ENCODE measurements at regions not wholly inside any gene's neighbourhood (a gene's known extent, or its start where the extent isn't known, plus 50 kb on each side); places are given as distances from the start of the nearest gene placed in this dataset.
"Not testable (repeated sequence)": the region's sequence is repeated elsewhere in the genome, so short reads cannot be mapped to it uniquely, and the experiment has no call there.

DNA sequence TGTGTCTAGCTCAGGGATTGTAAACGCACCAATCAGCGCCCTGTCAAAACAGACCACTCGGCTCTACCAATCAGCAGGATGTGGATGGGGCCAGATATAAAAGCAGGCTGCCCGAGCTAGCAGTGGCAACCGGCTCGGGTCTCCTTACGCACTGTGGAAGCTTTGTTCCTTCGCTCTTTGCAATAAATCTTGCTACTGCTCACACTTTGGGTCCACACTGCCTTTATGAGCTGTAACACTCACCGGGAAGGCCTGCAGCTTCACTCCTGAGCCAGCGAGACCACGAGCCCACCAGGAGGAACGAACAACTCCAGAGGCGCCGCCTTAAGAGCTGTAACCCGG, 630.6 kb upstream of the NXPH2 start:
- DNase-seq: not testable (repeated sequence)

DNA sequence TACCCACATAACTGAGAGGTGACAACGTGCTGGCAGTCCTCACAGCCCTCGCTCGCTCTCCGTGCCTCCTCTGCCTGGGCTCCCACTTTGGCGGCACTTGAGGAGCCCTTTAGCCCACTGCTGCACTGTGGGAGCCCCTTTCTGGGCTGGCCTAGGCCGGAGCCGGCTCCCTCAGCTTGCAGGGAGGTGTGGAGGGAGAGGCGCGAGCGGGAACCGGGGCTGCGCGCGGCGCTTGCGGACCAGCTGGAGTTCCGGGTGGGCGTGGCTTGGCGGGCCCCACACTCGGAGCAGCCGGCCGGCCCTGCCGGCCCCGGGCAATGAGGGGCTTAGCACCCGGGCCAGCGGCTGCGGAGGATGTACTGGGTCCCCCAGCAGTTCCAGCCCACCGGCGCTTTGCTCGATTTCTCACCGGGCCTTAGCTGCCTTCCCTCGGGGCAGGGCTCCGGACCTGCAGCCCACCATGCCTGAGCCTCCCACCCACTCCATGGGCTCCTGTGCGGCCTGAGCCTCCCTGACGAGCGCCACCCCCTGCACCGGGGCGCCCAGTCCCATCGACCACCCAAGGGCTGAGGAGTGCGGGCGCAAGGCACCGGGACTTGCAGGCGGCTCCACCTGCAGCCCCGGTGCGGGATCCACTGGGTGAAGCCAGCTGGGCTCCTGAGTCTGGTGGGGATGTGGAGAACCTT, 630.1 kb upstream of the NXPH2 start:
- DNase-seq: not testable (repeated sequence)

DNA sequence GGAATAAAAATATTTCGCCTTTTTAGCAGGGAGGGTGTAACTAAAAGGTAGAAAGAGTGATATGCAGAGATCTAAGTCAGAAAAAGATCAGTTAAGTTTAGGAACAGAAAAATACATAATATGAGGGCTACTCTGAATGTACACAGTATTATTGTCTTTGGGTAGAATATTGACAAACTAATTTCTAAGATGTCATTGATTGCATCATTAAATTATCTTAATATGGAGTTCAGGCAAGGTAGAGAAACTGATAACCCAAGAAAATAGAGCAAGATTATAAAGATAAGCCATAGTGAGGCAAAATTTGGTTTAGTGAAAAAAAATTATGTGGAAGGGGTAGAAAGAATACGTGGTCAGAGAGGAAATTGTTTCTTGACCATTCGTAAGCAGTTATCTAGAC, 629.0 kb upstream of the NXPH2 start:
- no peak for DNase-seq

DNA sequence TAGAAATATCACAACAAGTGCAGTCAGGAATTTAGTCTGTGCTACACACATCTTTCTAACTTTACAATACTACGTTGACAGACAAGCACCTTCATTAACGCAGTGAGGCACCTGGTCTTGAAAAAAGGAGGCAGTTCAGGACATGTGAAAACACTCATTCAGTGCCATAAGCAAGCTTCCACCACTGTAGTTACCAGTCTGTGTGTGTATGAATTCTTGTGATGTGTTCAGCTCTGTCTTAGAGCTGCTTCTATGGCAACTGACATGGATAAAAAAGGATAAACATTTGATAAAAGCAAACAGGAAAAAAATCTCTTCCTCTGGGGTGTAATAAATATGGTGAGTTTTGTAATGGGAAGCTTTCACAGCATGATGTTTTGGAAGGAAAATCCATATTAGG, 623.8 kb upstream of the NXPH2 start:
- DNase-seq: no peak

DNA sequence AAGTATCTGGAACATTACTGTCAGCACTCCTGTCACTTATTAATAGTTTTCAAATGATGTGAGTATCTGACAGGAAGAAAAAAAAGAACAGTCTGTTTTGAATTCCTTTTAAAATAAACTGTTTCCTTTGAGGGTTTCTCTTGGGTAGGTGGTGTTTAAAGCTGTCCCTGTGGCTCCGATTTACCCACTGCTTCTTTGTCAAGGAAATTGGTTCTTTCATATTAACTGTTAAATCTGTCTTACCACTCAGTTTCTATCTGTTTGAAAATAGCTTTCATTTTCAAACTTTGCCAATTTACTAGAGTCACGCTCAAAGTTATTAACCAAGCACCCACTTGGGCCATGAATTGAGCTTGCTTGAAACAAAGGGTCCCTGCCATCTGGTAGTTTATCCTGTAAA, 614.6 kb upstream of the NXPH2 start:
- DNase-seq: no peak

DNA sequence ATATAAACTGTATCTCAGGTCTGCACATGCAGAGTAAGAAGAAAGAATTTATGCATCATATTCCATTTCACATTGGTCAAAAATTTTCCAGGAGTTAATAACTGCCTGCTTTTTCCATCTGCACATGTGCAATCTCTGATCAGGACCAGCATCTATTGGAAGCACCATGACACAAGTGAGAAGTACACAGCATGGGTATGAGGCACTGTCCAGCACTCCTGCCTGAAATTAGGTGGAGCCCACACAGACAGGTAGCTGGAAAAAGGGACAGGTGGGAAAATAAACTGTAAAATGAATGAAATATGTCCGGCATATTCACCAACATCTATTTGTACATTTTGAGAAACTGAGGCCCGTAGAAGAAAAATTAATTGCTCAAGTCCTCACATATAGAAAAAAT, 609.2 kb upstream of the NXPH2 start:
- no peak for DNase-seq

DNA sequence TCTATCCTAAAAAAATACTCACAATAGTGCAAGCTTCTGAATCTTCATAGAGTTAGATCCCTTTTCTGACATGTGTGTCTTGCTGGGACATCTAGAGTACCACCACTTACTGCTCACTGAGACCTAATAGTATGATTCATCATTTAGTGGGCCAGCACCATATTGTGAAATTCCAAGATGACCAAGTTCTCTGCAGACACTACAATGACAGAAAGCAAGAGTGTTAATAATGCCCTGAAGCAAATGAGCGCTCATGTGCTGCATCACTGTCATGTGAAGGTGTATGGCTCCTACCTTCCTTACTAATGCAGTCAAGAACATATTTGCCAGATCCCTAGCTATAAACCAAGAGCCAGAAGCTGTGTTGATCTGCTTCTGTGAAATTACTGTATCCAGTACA, 606.2 kb upstream of the NXPH2 start:
- no peak for DNase-seq

DNA sequence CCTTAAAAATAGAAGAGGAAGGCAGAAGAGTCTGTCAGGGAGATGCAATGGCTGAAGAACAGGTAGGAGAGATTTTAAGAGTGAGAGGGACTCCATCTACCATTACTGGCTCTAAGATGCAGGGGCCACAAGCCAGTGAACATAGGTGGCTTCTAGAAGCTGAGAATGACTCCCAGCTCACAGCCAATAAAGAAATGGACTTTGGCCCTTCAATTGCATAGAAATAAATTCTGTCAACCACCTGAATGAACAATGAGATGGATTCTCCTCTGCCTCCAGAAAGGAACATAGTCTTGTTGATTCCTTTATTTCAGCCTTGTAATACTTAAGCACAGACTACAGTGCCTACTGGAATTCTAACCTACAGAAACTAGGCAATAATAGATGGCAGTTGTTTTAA, 603.3 kb upstream of the NXPH2 start:
- no peak for DNase-seq

DNA sequence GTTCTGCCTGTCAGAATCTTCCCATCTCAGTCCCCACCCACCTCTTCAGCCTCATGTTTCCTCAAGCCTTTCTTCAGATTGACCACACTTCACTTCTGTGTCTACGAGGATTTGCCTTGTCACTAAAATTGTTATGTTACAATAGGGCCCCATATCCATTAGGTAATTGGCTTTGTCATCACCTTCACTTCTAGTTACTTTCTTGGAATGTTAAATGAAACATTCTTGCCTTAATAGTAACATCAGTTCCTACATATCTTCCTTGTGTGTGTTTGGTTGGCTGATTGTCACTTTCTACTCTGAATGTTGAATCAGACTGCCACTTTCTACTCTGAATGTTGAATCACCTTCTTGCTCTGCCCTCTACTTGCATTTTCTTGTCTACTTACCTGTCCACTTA, 599.9 kb upstream of the NXPH2 start:
- no peak for DNase-seq

DNA sequence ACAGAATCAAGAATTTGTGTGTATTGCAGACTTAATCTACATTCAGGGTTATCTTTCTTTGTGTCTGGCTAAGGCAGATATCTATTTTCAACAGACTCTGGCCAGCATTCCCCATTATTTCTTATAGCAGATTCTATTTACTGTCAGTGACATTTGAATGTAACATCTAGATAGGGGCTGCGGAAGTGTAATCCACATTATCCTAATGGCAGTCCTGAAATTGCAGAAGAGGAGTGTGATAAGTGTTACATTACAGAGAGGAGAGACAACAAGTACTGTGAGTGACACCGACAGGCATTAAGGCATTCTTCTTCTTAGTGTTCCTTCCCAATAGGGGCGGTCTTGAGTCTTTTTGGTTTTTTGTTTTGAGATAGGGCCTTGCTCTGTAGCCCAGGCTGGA, 598.2 kb upstream of the NXPH2 start:
- DNase-seq: no peak

DNA sequence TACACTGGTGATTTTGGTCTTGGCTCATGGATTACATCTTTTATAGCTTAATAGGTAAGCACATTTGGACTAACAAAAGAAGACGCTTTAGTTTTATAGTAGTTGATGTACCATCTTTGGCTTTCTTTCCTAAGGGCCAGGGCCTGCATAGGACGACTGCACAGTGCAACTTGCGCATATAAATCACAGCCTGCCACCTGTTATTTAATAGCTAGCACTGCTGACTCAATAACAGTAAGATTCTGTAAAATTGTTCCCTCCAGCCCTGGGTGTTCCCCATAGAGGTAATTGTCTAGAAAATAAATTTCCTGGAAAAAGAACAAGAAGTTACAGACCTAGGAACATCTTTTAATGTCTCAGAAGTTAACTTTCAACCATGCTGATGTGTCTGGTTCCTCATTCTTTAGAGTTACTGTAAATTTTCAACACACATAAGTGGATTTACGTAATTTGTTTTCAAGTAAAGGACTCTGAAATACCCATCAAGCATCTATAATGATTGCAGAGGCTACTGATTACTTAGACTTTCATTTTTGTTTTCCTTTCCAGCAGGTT, 594.2 kb upstream of the NXPH2 start:
- no peak for DNase-seq

DNA sequence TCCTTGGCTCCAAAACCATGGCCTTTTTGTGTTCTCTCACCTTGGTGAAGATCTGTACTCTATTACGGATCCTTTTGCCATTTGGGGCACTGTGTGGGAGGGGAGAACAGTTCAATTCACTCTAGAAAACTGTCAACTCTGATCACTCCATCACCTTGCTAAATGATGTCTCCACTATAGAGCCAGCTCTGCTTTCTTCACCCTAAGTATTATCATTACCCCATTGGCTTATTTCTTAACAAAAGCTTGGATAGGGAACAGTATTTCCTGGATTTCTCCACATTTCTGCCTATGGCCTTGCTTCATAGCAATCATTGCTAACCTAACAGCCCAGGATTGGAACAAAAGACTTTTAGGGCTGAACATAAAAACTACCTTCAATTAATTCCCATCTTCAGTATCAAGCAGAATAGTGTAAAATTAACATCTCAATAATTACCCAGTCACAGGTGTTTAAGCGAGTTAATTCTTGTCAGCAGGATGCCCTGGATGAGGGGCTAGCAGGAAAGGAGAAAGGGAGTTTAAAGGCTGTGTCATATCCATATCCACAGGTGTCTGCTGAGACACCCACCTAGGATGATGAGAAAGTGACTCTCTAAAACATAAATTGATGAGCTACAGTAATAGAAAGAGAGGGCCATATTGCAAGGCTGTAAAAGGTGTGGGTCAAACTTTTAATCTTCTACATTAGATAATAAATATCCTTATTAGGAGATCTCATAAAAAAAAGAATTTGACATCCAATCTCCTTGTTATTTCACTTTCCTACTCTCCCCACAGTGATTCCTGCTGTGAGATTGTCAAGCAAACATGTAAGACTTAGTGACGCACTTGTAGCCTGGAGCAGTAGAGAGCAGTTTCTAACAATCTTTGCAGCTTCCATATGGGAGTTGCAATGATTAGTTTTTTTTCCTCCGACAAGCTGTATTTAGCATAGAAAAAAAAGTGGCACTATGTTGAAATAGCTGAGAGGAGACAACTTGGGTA, 589.5 kb upstream of the NXPH2 start:
- DNase-seq: no peak

DNA sequence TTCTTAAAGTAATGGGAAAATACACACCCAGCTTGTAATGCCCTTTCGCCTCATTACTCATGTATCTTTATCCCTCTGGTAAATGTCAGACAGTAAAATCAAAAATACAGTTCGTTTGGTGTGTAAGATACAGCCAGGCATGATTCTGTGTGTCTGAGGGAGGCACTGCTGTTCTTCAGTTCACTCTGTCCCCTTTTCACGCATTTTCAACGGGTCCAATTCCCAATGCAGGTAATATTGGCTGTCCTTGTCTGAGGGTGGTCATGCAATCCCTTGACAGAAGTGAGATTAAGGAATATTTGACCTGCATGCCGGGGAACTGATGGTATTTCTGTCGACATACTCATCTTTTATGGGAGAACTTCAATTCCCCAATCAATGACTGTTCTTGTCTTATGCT, 587.2 kb upstream of the NXPH2 start:
- DNase-seq: no peak

DNA sequence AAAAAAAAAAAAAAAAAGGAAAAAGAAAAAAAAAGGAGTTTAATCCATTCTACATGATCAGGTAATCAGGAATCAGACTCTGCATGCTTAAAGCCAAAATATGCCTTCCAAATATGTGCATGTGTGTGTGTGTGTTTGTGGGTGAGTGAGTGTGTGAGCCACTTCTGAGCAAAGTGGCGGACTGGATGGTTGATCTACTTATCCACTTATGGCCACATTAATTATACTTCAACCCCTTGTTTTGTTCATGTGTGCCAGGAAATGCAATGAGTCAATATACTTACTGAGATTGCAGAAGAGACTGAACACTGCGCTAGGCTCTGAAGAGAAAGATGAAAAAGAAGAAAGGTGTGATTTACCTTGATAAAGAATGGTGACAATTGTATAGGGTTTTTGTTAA, 586.5 kb upstream of the NXPH2 start:
- DNase-seq: peak in 1 of 2 donors; percentile 7

DNA sequence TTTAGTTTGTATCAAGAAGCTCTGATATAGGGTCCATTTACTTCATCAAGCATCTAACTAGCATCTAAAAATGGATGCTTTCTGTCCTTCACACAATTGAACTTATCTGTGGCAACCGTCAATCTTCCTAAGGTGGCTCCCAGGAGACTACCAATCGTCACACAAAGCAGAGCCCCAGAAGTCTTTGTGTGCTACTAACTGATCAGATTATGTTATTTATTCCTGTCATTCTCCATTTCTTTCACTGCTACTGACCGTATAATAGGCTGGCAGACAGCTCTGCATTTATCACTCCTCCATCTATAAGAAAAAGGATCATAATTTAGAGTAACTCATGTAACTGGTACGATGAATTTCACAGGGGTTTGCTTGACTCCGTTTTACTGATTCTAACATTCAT, 585.0 kb upstream of the NXPH2 start:
- DNase-seq: no peak

DNA sequence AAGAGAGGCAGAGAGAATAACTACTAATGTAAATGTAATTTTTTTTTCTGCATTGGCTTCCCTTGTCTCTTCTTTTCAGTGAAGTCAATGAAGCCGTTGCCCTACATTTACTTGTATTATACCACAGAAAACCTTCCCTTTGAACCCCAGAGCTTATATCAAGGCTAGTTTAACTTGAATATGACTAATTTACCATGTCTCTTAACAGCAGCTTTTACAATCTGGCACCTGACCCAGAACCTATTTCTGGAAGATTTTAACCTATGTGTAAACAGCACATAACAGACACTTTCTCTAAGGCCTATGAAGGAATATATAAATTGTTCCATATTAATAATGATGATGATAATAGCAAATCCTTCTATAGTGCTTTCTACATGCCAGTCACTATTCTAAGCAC, 580.5 kb upstream of the NXPH2 start:
- DNase-seq: no peak

DNA sequence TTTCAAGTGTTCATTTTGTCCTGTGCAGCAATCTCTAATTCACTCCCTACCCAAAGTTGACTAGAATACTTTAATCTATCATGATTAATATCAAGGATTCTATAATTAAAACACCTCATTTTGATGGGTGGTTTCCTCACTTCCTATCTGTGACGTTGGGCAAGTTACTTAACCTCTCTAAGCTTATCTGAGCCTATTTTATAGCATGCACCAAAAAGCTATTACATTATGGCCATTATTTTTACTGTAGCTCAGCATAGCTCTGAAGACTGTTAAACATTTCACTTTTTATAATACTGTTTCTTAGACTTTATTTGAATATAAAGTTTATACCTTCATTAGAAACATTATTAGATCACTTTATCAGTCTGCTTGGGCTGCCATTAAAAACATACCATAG, 579.6 kb upstream of the NXPH2 start:
- DNase-seq: no peak

DNA sequence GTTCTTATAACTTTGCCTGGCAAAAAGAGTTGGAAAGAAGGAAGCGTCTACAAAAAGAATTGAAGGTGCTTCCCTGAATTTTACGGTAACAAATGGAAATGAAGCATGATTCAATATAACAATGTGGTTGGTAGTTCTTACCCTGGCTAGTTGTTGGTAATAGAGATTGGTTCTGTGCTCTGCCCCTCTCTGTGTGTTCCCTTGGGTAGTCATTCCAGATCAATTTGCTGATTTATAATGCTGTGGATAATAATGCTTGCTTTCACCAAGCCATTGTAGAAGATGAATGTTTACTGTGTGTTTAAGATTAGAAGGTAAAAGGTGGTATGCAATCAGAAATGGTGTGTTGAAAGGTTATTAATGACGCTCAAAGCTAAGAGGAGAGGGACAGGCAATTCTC, 577.8 kb upstream of the NXPH2 start:
- no peak for DNase-seq

DNA sequence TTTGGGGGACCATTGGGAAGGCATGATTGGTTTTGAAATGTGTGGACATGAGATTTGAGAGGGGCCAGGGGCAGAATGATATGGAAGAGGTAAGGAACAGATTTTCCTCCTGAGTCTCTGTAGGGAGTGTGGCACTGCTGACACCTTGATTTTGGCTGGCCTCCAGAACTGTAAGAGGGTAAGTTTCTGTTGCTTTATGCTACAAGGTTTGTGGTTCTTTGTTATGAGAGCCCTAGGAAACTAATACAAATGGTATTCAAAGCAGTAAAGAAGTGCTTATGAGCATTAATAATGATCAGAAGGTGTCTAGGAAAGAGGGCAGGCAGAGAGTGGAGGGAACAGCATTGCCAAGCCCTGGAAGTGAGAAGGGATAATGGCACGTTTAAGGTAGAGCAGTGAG, 574.3 kb upstream of the NXPH2 start:
- DNase-seq: no peak

DNA sequence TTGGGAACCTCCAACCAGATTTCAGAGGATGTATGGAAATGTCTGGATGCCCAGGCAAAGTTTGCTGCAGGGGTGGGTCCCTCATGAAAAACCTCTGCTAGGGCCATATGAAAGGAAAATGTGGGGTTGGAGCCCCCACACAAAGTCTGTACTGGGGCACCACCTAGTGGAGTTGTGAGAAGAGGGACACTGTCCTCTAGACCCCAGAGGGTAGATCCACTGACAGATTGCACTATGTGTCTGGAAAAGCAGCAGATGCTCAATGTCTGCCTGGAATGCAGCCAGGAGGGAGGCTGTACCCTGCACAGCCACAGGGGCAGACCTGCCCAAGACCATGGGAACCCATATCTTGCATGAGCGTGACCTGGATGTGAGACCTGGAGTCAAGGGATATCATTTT, 573.7 kb upstream of the NXPH2 start:
- no peak for DNase-seq

DNA sequence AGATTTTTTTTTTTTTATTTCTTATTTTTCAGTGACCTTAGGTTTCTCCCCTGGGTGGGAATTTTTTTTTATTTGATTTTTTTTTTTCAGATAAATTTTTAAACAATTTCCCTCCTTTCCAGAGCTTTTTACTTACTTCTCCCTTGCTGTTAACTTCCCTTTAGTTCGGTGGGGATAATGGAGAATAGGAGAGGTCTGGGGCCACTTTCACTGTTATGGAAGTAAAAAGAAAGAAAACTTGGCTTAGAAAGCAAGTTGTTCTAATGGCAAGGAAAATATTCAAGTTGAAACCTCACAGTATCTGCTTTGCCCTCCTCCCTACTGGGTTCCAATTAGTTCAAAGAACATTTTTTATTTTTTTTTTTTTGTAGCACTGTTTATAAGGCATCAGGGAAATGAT, 537.1 kb upstream of the NXPH2 start:
- no peak for DNase-seq

DNA sequence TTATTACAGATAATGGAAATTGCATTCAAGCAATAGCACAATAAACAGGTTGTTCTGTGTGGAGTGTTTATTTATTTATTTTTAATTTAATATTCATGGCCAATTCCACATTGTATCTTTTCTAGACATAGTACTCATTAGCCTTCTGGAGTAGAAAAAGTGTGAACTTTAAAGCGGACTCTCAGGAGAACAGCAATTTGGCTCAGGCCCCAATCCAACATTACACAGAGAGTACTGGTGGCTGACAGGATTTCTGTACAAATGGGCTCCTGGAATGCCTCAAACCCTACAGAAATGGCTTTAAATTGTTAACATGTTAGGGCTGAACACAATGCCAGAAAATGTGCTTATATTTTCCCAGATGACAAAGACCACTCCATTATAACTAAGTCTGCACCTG, 533.9 kb upstream of the NXPH2 start:
- DNase-seq: no peak

DNA sequence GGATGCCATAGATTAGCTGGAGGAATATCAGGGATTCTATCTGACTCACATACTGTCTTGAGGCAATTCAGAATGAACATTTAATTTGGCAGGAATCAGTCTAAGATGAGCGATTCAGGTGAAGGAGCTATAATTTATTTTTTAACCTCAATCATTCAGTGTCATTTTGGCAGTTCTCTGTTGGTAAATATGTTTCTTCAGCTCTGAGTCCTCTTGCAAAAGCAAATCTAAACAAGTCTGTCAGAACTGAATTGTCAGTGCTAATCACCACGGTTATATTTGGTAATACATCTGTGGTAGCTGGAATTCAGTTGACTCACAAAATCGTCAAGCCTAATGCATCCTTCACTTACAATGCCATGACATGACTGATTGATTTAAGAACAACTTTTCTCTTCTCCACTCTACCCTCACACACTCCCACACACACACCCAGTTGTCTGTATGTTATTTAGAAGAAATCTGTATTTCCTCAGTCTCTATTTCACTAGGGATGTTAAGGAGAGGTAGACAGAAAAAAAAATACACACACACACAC, 516.6 kb upstream of the NXPH2 start:
- no peak for DNase-seq
